HG03103 (cell line): ENCODE measurements at regions not wholly inside any gene's neighbourhood (a gene's known extent, or its start where the extent isn't known, plus 50 kb on each side); places are given as distances from the start of the nearest gene placed in this dataset.

Experiments
- ATAC-seq: cut with Tn5 transposase; IDR thresholded peaks from one replicate; pipeline ENCODE4 v1.9.1; 2021; ENCODE audit warnings: low read depth; ENCODE audit not compliant: unreplicated experiment

GRCh38 chr4:11544211-11544610 lies 115.5 kb upstream of the HS3ST1 start:
- no peak for ATAC-seq

DNA sequence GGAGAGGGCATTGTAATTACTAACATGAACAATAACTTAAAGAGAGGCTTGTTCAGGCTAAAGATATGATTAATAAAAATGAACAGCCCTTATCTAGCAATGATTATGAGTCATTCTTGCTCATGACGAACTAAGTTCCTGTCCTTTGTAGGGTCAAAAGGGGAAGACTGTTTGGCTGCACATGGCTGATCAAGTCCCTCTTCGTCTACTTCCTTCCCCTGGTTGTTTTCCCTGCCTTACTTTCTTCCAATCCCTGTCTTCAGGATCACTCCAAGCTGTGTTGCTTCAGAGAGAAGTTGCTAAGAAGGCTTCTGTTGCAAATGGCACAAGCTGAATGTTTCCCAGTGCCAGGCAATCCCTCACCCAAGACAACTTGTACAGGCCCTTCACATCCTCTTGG lies 115.0 kb upstream of the HS3ST1 start:
- ATAC-seq, result no peak

DNA sequence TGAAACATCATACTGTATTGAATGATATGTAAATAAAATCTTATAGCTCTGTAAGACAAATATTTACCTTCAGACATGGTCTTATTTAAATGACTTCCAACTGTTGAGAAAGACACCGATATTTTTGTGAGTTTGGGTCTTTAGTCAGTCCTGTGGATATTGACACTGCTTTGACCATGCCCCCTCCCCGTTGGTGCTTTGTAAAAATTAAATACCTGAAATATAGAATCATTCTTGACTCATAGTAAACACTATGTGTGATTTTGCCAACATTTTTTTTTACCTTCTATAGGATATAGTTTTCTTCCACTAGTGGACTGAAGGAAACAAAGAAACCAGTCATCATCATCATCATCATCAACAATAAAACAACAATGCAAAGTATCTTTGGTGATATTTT lies 114.3 kb upstream of the HS3ST1 start:
- no peak for ATAC-seq

- no peak for ATAC-seq
Observed at GRCh38 chr4:11537846-11538245, 109.2 kb upstream of the HS3ST1 start.

DNA sequence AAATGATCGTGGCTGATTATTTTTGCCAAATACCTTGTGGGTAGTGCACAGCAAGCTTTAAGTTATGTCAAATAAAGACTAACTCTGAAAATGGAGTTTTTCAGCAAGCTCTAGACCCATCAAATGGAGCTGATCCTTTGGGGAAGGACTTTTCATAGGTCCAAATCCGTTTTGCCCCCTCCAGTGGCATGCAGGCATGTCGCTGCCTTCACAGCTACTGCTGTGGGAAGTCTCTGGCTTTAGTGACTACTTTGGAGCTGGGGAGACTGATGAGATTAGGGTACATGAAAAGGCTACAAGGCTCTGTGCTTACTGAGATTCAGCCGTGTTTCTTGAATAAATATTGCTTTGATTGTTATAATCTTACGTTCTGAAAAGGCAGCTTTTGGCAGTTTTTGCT lies 106.6 kb upstream of the HS3ST1 start:
- ATAC-seq, result no peak

DNA sequence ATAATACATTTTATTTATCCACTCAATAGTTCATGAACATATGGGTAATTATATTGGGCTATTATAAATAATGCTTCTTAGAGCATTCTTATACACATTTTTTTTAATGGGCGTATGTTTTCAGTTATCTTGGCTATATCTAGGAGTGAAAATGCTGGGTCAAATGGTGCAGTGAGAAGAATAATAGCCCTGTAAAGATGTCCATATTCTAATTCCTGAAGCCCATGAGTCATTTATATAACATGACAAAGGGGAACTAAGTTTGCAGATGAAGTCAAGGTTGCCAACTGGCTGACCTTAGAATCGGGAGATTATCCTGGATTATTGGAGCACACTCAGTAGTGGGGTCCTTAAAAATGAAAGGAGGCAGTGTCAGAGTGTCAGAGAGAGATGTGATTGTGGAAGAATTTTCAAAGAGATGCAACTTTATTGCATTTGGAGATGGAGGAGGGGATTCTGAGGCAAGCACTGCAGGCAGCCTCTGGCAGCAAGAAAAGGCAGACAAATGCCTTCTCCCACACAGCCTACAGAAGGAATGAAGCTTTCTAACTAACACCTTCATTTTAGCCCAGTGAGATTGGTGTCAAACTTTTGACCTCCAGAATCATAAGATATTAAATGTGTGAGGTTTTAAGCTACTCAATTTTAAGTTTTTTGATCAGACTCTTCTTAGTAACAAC lies 106.1 kb upstream of the HS3ST1 start:
- no peak for ATAC-seq

GRCh38 chr4:11532138-11532537 lies 103.4 kb upstream of the HS3ST1 start:
- no peak for ATAC-seq

DNA sequence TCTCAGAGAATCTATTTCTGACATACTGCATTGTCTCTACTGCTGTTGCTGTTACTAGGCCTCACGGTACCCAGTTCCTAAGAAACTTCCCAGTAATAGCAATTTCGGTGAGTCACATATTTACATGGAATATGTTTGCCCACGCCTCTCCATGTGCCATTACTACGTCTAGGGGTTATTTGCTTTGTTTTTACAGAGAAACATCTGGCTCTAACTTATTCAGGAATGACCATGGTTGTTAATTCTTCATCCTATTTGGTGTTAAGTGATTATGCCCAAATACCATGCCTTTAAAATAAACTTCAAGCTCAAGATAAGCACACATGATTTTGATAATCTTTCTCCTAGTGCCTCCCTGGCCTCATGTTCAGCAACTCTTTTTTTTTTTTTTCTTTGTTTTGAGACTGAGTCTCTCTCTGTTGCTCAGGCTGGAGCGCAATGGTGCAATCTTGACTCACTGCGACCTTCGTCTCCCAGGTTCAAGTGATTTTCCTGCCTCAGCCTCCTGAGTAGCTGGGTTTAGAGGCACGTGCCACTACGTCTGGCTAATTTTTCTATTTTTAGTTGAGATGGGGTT lies 101.0 kb upstream of the HS3ST1 start:
- ATAC-seq, result no peak

DNA sequence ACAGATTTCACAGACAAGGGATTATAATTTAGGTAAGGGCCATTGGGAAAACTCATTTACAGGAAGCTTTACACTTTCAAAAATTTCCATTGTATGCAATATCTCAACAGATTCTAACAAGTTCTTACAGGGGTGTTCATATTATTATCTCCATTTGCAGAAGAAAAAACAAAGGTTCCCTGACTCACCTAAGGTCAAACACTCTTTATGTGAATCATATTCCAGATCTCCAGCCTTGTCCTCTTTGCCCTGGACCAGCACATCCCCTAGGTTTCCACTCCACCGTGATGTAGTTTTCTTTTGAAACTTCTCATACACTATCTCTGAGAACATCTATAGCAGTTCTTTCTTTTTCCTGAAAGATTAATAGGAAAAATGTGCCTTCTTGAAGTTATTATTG lies 96.4 kb upstream of the HS3ST1 start:
- ATAC-seq, result no peak

- ATAC-seq, result no peak
Observed at GRCh38 chr4:11518754-11519153, 90.1 kb upstream of the HS3ST1 start.

- ATAC-seq, result no peak
Observed at GRCh38 chr4:11514779-11515419, 86.2 kb upstream of the HS3ST1 start.

DNA sequence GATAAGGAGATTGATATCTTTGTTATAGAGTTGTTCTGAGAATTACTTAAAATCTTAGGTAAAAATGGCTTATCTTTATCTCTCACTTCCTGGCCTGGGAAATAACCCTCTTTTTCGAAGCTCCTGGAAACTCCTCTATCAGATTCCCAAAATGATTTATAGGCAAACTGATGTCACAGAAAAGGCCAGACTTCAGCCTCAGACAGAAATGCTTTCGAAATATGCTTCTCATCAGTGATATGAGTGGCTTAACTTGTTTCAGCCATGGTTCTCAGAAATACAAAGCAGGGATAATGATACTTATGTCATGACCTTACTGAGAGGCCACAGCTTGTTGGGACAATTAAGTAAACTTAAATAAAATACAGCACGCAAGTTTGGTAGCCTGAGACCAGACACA lies 85.3 kb upstream of the HS3ST1 start:
- ATAC-seq, result no peak

GRCh38 chr4:11512871-11513270 lies 84.2 kb upstream of the HS3ST1 start:
- ATAC-seq, result no peak

- no peak for ATAC-seq
Observed at GRCh38 chr4:11511321-11511720, 82.6 kb upstream of the HS3ST1 start.

DNA sequence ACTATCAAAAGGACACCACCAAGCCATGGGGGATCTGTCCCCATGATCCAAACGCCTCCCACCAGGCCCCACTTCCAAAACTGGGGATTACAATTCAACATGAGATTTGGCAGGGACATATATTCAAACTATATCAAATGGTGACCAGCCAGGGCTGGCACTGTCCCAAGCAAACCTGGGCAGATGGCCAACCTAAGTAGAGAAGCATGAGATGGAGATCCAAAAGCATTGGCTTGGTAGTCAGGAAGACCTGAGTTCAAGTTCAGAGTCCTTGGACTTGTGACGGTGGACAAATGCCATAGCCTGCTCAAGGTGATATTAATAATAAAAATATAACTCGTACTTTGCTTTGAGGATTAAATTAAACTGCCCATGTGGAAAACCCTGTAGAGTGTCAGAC lies 79.2 kb upstream of the HS3ST1 start:
- ATAC-seq, result no peak

GRCh38 chr4:11506194-11506593 lies 77.5 kb upstream of the HS3ST1 start:
- no peak for ATAC-seq

DNA sequence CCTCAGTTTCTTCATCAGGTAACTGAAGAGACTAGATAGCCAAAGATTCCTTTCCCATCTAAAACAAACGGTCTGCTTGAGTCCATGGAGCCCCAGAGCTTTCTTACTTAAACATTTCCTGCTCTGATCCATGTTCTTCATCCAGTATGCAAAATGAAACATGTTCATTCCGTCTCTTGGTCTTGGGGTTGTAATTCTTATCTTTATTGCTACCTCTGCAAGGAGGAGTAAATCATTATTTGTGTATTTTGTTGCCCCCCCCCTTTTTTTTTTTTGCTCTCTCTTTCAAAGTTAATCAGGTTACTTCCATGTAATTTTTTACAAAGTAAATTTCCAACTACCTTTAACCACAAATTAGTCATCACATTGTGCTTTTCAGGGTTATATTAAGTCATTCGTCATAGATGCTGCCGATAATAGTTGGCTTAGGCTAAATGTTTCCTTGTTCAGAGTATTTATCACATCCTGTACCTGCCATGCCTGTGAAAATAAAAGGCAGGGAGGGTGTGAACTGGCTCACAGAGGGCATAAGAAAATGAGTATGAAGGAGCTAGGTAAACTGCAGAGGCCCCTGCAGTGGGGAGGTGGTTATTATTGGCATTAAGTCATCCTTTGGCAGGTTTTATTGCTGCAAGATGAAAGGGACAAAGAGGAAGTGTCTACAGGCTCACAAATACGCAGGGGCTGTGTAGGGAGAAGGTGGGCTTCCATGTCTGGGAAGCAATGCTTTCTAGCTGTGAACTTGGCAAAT lies 76.7 kb upstream of the HS3ST1 start:
- ATAC-seq, result no peak

- no peak for ATAC-seq
Observed at GRCh38 chr4:11503166-11503565, 74.5 kb upstream of the HS3ST1 start.

DNA sequence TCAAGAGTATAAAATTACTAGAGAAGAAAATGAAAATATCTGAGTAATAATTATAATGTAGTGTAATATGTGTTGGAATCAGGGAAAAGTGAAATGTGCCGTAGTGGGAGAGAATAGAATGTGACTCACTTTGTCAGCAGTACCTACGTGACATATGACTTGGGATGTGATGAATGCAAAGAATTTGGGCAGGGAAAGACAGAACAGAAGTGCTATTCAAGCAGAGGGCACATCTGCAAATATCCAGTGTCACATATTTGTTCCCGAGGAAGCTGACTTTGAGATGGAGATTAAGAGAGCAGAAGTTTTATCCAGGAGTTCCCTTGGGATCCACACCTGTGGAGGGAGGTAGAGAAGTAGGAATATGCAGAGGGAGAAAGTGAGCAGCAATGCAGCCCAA lies 69.3 kb upstream of the HS3ST1 start:
- no peak for ATAC-seq

- ATAC-seq, result no peak
Observed at GRCh38 chr4:11497212-11497806, 68.6 kb upstream of the HS3ST1 start.

- no peak for ATAC-seq
Observed at GRCh38 chr4:11496351-11496829, 67.7 kb upstream of the HS3ST1 start.
